DMS114 treated with DMSO at 0.1 percent for 48 hours (cell line): ENCODE measurements at regions not wholly inside any gene's neighbourhood (a gene's known extent, or its start where the extent isn't known, plus 50 kb on each side); places are given as distances from the start of the nearest gene placed in this dataset.

Experiments used
- DNase-seq: peaks from one replicate; lab custom pipeline; 2025; ENCODE audit not compliant: unreplicated experiment; lab: John Stamatoyannopoulos, UW

DNA sequence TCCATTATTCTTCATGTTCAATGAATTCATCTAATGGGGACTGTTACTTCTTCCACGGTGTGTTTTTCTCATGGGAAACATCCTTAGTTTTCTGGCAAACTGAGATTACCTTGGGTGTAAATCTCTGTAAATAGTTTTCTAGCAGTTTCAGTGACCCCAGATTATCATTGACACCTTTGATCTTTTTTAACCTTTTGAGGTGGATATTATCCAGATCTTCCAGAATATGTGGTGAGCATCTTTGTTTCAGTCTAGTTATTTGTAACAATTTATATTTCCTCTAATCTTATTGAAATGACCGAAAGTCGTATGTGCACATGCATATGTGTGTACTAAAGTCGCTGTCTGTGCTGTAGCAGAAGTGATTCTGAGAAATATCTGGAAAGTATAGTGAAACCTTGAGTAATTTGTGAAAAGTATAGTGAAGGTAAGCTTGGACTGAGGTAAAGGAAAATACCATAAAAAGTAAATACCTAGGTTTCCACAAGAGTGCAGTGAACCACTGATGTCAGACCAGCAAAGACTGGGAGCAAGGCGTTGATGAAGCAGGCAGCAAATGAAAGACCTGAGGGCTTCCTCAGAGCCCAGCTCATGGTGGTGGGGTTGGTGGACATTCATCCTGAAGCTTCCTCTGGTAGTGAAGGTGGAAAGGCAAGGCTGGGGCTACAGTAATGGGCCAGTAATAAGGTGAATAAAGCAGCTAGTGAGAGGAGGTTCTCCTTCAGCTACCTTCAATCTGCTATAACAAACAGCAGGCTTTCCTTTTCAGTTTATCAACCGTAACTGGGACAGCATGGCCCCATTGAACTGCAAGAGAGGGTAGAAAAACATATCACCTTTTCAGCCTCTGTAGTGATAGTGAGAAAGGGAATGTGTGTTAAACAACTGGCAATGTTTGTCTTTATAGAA is 480.2 kb upstream of the FBXO33 start:
- no peak for DNase-seq

GRCh38 chr14:39897657-39898056 is 465.4 kb upstream of the FBXO33 start:
- no peak for DNase-seq

- DNase-seq, result no peak
Measured at GRCh38 chr14:39890026-39890425, 457.8 kb upstream of the FBXO33 start.

DNA sequence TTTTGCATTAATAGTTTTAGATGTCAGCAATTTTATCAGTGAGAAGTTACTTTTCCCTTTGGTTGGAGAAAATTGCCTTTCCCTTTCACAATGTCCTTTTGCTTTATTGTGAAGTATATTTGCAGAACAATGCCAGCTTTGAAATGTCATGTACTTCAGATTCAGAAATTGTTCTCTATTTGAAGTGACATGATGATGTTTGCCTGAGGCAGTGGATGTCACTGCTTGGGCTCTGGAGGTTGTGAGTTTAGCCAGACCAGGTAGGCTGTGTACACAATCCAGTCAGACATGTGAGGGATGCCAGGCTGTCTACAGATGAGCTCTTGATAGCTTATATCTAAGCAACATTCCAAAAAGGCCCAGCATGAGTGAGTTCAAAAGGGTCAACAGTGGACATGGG is 451.9 kb upstream of the FBXO33 start:
- no peak for DNase-seq

GRCh38 chr14:39880965-39881364 is 448.7 kb upstream of the FBXO33 start:
- no peak for DNase-seq

DNA sequence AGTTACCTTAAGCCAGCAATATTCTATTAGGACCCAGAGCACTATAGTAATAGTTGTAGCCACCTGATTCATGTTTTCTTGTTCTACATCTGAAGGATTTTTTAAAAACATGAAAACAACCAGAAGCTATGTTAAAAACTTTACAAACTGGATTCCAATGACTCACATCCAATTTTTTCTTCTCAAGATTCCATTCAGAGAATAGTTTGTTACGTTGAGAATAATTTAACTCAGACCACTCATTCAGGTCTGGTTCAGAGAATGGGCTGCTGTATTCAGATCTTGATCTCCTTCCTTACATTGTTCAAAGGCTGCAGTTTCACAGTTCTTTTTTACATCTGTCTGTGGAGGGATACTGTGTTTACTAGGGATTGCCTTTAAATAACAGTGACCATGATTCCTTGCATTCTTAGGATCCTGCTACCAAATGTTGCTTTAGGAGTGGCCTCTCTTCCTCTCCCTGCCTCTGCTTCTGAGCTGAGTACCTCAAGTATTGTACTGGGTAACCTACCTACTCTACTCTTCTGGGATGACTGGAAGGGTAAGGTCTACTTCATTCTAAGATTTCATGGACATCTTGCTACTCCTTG is 448.0 kb upstream of the FBXO33 start:
- DNase-seq, result no peak

DNA sequence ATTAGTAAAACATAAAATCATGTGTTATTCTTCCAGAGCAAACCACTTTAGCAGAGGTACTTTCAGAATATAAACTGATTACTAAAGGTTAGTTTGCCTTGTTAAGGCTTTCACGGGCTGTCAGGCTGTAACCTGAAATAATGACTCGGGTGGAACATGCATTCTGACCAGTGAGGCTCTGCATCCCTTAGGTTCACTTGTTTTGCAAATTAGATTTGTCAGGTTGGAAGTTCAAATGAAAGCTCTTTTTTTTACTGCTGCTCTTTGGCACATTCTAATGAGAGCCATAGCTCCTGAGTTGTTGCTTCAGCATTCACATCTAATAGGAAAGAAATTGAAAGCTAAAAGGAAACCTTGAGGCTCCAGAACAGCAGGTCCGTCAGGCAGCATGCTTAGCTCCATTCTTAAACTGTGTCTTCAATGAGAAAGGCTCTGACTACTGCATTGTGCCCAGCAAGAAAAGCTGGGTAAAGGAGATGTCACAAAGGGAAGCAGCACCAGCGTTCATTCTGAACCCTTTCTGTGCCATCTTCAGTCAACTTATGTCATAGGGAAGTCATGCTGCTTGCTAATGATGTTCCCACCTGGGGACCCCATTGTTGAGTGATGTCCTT is 445.5 kb upstream of the FBXO33 start:
- DNase-seq, result no peak

DNA sequence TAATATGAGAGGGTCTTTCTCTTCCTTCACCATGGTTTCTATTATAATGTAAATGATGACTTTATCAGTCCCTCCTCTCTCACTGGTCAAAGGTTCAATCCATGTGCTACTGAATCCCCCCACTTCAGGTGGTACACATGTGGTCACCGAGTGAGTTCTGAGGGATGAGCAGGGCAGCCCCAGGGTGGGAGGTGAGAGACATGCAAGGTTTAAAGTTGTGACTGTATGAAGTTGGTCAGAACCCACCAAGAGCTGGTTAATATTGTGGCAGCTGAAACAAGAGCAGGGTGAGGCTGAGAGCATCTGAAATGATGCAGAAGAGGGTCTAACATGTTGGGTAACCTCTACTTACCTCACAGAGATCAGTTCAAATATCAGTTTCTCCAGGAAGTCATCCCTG is 444.7 kb upstream of the FBXO33 start:
- no peak for DNase-seq

- DNase-seq, result no peak
Measured at GRCh38 chr14:39875028-39875427, 442.8 kb upstream of the FBXO33 start.

DNA sequence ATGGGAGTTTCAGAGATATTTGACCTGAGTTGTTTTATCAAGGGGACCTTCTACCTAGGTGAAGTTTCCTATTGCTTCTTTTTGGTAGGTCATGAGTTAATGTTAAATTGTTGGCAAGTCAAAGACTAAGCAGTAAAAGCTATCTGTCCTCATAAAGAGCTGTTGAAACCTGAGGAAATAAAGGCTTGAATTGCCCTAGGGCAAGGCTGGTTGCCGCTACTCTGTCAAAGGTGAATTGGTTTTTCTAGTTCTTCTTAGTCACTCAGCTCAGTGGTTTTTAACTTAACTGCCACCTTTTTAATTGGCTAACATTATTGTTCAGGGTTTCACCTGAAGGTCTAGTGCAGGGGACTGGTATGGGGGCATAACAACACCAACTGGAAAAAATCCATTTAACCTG is 441.6 kb upstream of the FBXO33 start:
- no peak for DNase-seq

DNA sequence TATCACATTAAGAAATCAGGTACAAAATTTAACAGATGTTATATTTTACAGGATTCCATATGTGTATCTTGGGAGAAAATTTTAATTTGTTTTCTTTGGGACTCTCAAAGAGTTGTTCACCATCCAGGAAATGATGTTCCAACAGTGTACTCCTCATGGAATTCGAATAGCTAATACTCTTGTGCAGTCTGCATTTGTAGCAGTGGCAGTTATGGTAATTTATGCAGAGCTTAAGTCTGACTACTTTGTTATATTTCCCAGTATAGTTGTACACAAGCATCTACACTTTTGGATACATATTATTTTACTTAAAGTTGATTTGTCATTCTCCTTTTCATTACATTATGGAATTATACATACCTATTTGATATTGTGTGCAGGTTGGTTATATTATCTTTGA is 436.7 kb upstream of the FBXO33 start:
- no peak for DNase-seq

GRCh38 chr14:39868251-39868650 is 436.0 kb upstream of the FBXO33 start:
- no peak for DNase-seq

DNA sequence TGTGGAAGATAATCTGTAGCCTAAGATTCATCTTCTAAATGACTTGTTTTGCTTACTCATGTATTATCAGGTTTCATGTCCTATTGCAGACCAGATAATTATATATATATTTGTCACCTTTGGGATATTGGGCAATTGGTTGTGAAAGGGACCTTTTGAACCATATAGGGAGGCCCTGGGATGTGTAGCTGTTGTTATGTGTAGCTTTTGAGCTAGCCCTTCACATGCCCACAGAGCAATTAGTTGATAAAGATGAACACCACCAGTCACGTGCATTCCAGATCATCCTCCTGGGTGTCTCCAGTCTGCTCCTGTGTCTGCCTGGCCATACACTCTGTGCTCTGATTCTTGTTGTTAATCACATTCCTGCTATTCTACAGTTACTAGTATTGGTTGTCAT is 431.2 kb upstream of the FBXO33 start:
- no peak for DNase-seq

DNA sequence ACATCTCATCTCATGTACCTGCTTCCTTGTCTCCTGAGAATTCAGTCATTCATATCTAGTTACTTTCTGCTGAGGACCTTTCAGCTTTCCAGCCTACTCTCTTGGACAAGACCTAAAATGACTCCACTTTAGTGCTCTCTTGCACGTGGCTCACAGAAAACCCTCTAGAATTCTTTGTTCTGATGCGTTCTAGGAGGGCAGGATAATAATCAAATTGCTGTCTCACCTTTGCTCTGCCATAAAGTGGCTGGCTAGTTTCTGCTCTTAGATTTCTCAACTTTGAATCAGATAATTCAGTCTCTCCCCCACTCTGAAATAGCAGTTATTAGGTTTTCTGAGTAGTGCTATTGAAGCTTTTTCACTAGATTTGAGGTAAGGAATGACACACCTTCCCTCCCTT is 429.5 kb upstream of the FBXO33 start:
- no peak for DNase-seq

- DNase-seq, result no peak
Measured at GRCh38 chr14:39861229-39861600, 429.0 kb upstream of the FBXO33 start.

GRCh38 chr14:39860596-39861228 is 428.5 kb upstream of the FBXO33 start:
- no peak for DNase-seq

DNA sequence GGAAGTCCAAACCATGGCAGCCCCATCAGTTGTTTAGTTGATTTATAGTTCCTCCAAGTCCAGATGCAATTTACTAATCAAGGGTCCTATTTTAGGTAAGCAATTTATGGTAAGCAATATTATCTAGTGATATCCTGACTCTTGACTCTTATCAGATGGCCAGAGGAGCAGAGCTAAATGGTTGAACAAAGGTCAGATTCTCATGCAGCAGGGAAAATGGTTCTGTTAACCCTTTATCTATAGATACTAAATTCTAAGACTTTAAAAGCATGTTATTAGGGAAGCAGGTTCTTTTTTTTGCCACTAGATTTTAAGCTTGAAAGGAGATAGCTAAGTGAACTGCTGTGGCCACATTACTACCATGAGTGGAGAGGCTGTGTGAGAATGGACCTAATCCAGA is 427.1 kb upstream of the FBXO33 start:
- no peak for DNase-seq

GRCh38 chr14:39857376-39858055 is 425.3 kb upstream of the FBXO33 start:
- no peak for DNase-seq

DNA sequence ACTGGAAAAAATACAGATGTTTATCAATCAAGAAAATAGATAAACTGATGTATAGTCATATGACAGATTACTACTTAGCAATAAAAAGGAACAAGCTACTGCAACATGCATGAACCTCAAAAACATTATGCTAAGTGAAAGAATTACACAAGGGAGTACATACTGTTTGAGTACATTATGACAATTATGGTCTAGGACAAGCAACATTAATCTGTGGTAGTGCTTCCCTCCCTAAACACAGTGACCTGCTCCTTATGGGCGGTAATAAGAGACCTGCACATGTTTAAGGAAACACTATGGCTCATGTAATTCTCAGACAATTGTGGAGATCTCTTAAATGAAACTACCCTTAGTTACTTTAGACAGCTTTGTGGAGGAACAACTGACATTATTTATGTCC is 421.2 kb upstream of the FBXO33 start:
- no peak for DNase-seq

DNA sequence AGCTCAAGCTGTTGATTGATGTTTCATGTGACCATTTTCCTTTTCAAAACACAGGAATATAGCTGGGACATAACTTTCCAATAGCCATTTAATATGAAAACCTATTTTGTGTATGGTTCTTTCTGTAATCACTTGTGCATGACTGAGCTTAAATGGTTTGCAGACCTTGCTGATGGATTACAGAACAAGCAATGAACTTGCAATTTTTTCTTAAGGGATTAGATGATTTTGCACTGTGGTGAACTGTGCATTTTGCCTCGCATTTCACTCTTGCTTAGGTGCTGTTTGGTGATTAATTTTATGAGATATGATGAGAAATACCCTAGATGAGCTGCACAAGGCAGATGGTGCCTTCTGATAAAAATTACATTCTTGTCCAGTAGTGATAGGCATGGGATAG is 419.0 kb upstream of the FBXO33 start:
- no peak for DNase-seq

GRCh38 chr14:39847852-39848251 is 415.6 kb upstream of the FBXO33 start:
- DNase-seq, result no peak
